Neural progenitor cell (in vitro differentiated cells): ENCODE measurements at regions not wholly inside any gene's neighbourhood (a gene's known extent, or its start where the extent isn't known, plus 50 kb on each side); places are given as distances from the start of the nearest gene placed in this dataset.

ENCODE experiments used
- CTCF ChIP-seq: fragments of 200-600 bp; sonication (generic); IDR thresholded peaks from 2 replicates; pipeline ENCODE4 v1.5.1; 2017; ENCODE audit warnings: antibody characterized with exemption, mild to moderate bottlenecking
- EZH2 ChIP-seq: fragments of 200-600 bp; sonication (generic); IDR thresholded peaks from 2 replicates; pipeline ENCODE4 v1.6.1; 2017; ENCODE audit warnings: antibody characterized with exemption, mild to moderate bottlenecking, moderate library complexity
- EZH2phosphoT487 ChIP-seq: fragments of 200-600 bp; sonication (generic); IDR thresholded peaks from 2 replicates; pipeline ENCODE4 v1.6.1; 2017; ENCODE audit warnings: antibody characterized with exemption

- TF ChIP-seq CTCF (no peak), EZH2 (no peak), EZH2phosphoT487 (no peak)
Measured at GRCh38 chr6:99148111-99148510, 200.4 kb upstream of the FBXL4 start.
